Trophoblast cell (in vitro differentiated cells and primary cell): ENCODE measurements at regions not wholly inside any gene's neighbourhood (a gene's known extent, or its start where the extent isn't known, plus 50 kb on each side); places are given as distances from the start of the nearest gene placed in this dataset.

Experiments used
- DNase-seq, 2 donors: peaks; one replicate each; pipeline ENCODE4 v3.0.0-alpha.2; 2016
- H2AFZ ChIP-seq: 2 replicates; pipeline ENCODE4 v1.6.1; 2013; ENCODE audit warnings: low read length, moderate library complexity, mild to moderate bottlenecking; ENCODE audit not compliant: insufficient read depth, poor library complexity
- H2AK5ac ChIP-seq: 2 replicates; pipeline ENCODE4 v1.6.1; 2013; ENCODE audit warnings: mild to moderate bottlenecking, low read length
- H2BK120ac ChIP-seq: 2 replicates; pipeline ENCODE4 v1.6.1; 2013; ENCODE audit warnings: low read length, mild to moderate bottlenecking, moderate library complexity; ENCODE audit not compliant: insufficient read depth, poor library complexity
- H2BK12ac ChIP-seq: 2 replicates; pipeline ENCODE4 v1.6.1; 2013; ENCODE audit warnings: mild to moderate bottlenecking, low read length, moderate library complexity
- H2BK5ac ChIP-seq: 2 replicates; pipeline ENCODE4 v1.6.1; 2013; ENCODE audit warnings: low read length, low read depth, moderate library complexity, mild to moderate bottlenecking; ENCODE audit not compliant: poor library complexity
- H3K14ac ChIP-seq: 2 replicates; pipeline ENCODE4 v1.6.1; 2013; ENCODE audit warnings: mild to moderate bottlenecking, low read length
- H3K18ac ChIP-seq: 2 replicates; pipeline ENCODE4 v1.6.1; 2013; ENCODE audit warnings: mild to moderate bottlenecking, low read length
- H3K23ac ChIP-seq: 2 replicates; pipeline ENCODE4 v1.6.1; 2013; ENCODE audit warnings: low read length
- H3K27ac ChIP-seq: 2 replicates; pipeline ENCODE4 v1.5.1; 2013; ENCODE audit warnings: low read depth, mild to moderate bottlenecking, inconsistent platforms, low read length, moderate library complexity
- H3K27me3 ChIP-seq: 2 replicates; pipeline ENCODE4 v1.6.1; 2013; ENCODE audit warnings: inconsistent platforms, mild to moderate bottlenecking, low read length, moderate library complexity; ENCODE audit not compliant: insufficient read depth
- H3K36me3 ChIP-seq, 2 experiments: 1 replicate in 1 of 2; 2 replicates in 1 of 2; pipeline ENCODE4 v1.6.1; 2013; ENCODE audit warnings: low read length in 2 of 2, mild to moderate bottlenecking in 2 of 2, moderate library complexity in 1 of 2; ENCODE audit not compliant: insufficient read depth in 2 of 2, control insufficient read depth in 1 of 2
- H3K4ac ChIP-seq: 2 replicates; pipeline ENCODE4 v1.6.1; 2013; ENCODE audit warnings: low read depth, mild to moderate bottlenecking, low read length, moderate library complexity
- H3K4me1 ChIP-seq, 2 experiments: 1 replicate in 1 of 2; 2 replicates in 1 of 2; pipeline ENCODE4 v1.6.1; 2013; ENCODE audit warnings: low read length in 2 of 2, mild to moderate bottlenecking in 2 of 2, moderate library complexity in 1 of 2; ENCODE audit not compliant: insufficient read depth in 2 of 2, control insufficient read depth in 1 of 2
- H3K4me2 ChIP-seq: 2 replicates; pipeline ENCODE4 v1.6.1; 2013; ENCODE audit warnings: inconsistent platforms, mild to moderate bottlenecking, low read length, moderate library complexity
- H3K4me3 ChIP-seq: 2 replicates; pipeline ENCODE4 v1.5.1; 2013; ENCODE audit warnings: mild to moderate bottlenecking, low read depth, low read length, inconsistent platforms
- H3K79me1 ChIP-seq: one replicate; pipeline ENCODE4 v1.6.1; 2013; ENCODE audit warnings: low read length
- H3K79me2 ChIP-seq: 2 replicates; pipeline ENCODE4 v1.6.1; 2013; ENCODE audit warnings: low read length, mild to moderate bottlenecking; ENCODE audit not compliant: control insufficient read depth, insufficient read depth, poor library complexity
- H3K9ac ChIP-seq: 2 replicates; pipeline ENCODE4 v1.6.1; 2013; ENCODE audit warnings: mild to moderate bottlenecking, low read length
- H3K9me3 ChIP-seq: 2 replicates; pipeline ENCODE4 v1.6.1; 2013; ENCODE audit warnings: low read depth, mild to moderate bottlenecking, control low read depth, inconsistent platforms, low read length; ENCODE audit not compliant: insufficient read depth
- H4K12ac ChIP-seq: 2 replicates; pipeline ENCODE4 v1.6.1; 2013; ENCODE audit warnings: low read depth, mild to moderate bottlenecking, low read length, moderate library complexity
- H4K8ac ChIP-seq: 2 replicates; pipeline ENCODE4 v1.6.1; 2013; ENCODE audit warnings: low read depth, mild to moderate bottlenecking, low read length, moderate library complexity
- H4K91ac ChIP-seq: one replicate; pipeline ENCODE4 v1.6.1; 2013; ENCODE audit warnings: low read depth, mild to moderate bottlenecking, low read length, moderate library complexity
- WGBS: extraction: QIAGEN DNeasy Blood & Tissue Kit; methylation state at CpG from one replicate; pipeline ENCODE4 v1.1.7; 2013; ENCODE audit warnings: missing lambda C conversion rate; ENCODE audit not compliant: insufficient read length, insufficient coverage; ENCODE audit errors: extremely low coverage; 5-methylcytosine and 5-hydroxymethylcytosine counted together

- Histone ChIP-seq H4K91ac (no peak overlapping the region), H4K12ac (no peak overlapping the region), H3K4me2 (no peak overlapping the region), H2AFZ (no peak overlapping the region), H2BK12ac (no peak overlapping the region), H2BK5ac (no peak overlapping the region), H3K4me3 (no peak overlapping the region), H2AK5ac (no peak overlapping the region), H3K4ac (no peak overlapping the region), H3K14ac (no peak overlapping the region), H3K23ac (no peak overlapping the region), H3K18ac (no peak overlapping the region), H2BK120ac (no peak overlapping the region), H3K79me1 (no peaks in the 10 kb centered on the region), H3K4me1 (no peaks in the 10 kb centered on the region), H3K27me3 (no peaks in the 10 kb centered on the region), H4K8ac (no peak overlapping the region), H3K9me3 (peaks cover 6% of the 10 kb centered on the region), H3K27ac (no peak overlapping the region), H3K36me3 (no peaks in the 10 kb centered on the region), H3K9ac (no peak overlapping the region), H3K79me2 (no peaks in the 10 kb centered on the region)
- DNase-seq = no peak
- no CpG with 5 or more reads among the region's 5 CpGs for WGBS
These were observed 316.2 kb downstream of the DHX35 start for GRCh38 chr20:39278230-39278788.

GRCh38 chr20:39277185-39277584 is 315.0 kb downstream of the DHX35 start:
- Histone ChIP-seq H3K4me3 (no peak overlapping the region), H2AK5ac (no peak overlapping the region), H3K27ac (no peak overlapping the region), H4K8ac (no peak overlapping the region), H3K4me1 (no peaks in the 10 kb centered on the region), H4K12ac (no peak overlapping the region), H3K27me3 (no peaks in the 10 kb centered on the region), H2BK5ac (no peak overlapping the region), H3K9ac (no peak overlapping the region), H3K4ac (no peak overlapping the region), H3K4me2 (no peak overlapping the region), H3K9me3 (peaks cover 2% of the 10 kb centered on the region), H3K18ac (no peak overlapping the region), H3K14ac (no peak overlapping the region), H2BK120ac (no peak overlapping the region), H3K36me3 (no peaks in the 10 kb centered on the region), H3K23ac (no peak overlapping the region), H2AFZ (no peak overlapping the region), H3K79me1 (peaks cover under 1% of the 10 kb centered on the region), H2BK12ac (no peak overlapping the region), H4K91ac (no peak overlapping the region), H3K79me2 (no peaks in the 10 kb centered on the region)
- WGBS = no CpG with 5 or more reads among the region's 7 CpGs
- DNase-seq = no peak

- Histone ChIP-seq H2AFZ (no peak overlapping the region), H4K8ac (no peak overlapping the region), H3K36me3 (no peaks in the 10 kb centered on the region), H3K4ac (no peak overlapping the region), H3K9ac (no peak overlapping the region), H4K12ac (no peak overlapping the region), H3K9me3 (peaks cover 2% of the 10 kb centered on the region), H3K79me1 (peaks cover 2% of the 10 kb centered on the region), H3K14ac (no peak overlapping the region), H3K4me1 (peaks cover 2 to 3% of the 10 kb centered on the region in 2 experiments), H3K23ac (no peak overlapping the region), H2BK12ac (no peak overlapping the region), H3K27ac (no peak overlapping the region), H2AK5ac (no peak overlapping the region), H3K4me2 (no peak overlapping the region), H2BK120ac (no peak overlapping the region), H3K27me3 (no peaks in the 10 kb centered on the region), H3K18ac (no peak overlapping the region), H2BK5ac (no peak overlapping the region), H3K79me2 (no peaks in the 10 kb centered on the region), H4K91ac (no peak overlapping the region), H3K4me3 (no peak overlapping the region)
- no peak for DNase-seq
- no CpG with 5 or more reads among the region's 10 CpGs for WGBS
These were observed 308.9 kb downstream of the DHX35 start for GRCh38 chr20:39270837-39271604.

GRCh38 chr20:39269493-39270217 is 307.5 kb downstream of the DHX35 start:
- H4K91ac ChIP-seq = no peak overlapping the region
- H3K4me3 ChIP-seq = no peak overlapping the region
- H2BK120ac ChIP-seq = no peak overlapping the region
- H3K18ac ChIP-seq = no peak overlapping the region
- H3K9me3 ChIP-seq = peaks cover 2% of the 10 kb centered on the region
- H3K14ac ChIP-seq = no peak overlapping the region
- no peaks in the 10 kb centered on the region for H3K79me2 ChIP-seq
- no peak overlapping the region for H3K4me2 ChIP-seq
- DNase-seq = no peak
- H3K36me3 ChIP-seq = no peaks in the 10 kb centered on the region
- peaks cover 2% of the 10 kb centered on the region for H3K79me1 ChIP-seq
- no peak overlapping the region for H2BK5ac ChIP-seq
- H4K8ac ChIP-seq = no peak overlapping the region
- no CpG with 5 or more reads among the region's 1 CpG for WGBS
- no peaks in the 10 kb centered on the region for H3K27me3 ChIP-seq
- no peak overlapping the region for H3K4ac ChIP-seq
- H4K12ac ChIP-seq = no peak overlapping the region
- no peak overlapping the region for H3K27ac ChIP-seq
- no peak overlapping the region for H2AK5ac ChIP-seq
- H3K9ac ChIP-seq = no peak overlapping the region
- H3K23ac ChIP-seq = no peak overlapping the region
- no peak overlapping the region for H2BK12ac ChIP-seq
- no peak overlapping the region for H2AFZ ChIP-seq
- H3K4me1 ChIP-seq = peaks cover 2 to 3% of the 10 kb centered on the region in 2 experiments
